ENCODE measurements at regions not wholly inside any gene's neighbourhood (a gene's known extent, or its start where the extent isn't known, plus 50 kb on each side); places are given as distances from the start of the nearest gene placed in this dataset.

GRCh38 chr6:170083236-170084051, 207.4 kb downstream of the DLL1 start:
- no peak for DNase-seq (ENCODE audit: low read depth)

DNA sequence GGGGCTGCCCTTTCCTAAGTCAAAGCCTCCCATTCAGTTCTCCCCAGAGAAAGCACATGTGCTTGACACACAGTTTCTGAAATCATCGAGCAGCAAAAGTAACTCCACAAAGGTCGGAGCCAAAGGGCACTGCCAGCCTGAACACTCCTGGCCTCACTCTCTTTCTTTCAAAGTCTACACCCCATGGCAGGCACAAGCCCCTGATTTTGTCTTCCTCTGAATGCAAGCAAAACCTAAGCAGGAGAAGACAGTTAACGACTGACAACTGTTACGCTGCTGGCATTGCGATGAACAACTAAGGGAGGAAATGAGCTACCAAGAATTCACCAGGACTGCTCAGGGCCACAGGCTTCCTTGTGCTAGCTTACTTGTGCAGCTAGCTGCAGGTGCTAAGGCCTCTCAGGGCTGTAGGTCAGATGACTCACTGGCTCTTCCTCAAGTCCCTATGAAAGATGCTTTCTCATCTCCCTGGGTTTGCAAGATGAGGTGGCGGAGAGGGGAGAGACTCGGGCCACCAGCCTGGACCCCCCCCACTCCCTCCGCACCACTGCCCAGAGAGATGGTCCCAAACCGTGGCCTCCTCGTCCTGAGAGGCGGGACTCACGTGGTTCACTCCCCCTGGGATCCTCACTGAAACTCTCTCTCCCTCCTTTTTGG, 208.2 kb downstream of the DLL1 start:
- no peak for DNase-seq (ENCODE audit: low read depth)

- no peak for DNase-seq (ENCODE audit: low read depth)
Observed at GRCh38 chr6:170082067-170082466, 208.8 kb downstream of the DLL1 start.

GRCh38 chr6:170081556-170081955, 209.3 kb downstream of the DLL1 start:
- no peak for DNase-seq (ENCODE audit: low read depth)

- no peak for DNase-seq (ENCODE audit: low read depth)
Observed at GRCh38 chr6:170080828-170081371, 210.0 kb downstream of the DLL1 start.

- no peak for DNase-seq (ENCODE audit: low read depth)
Observed at GRCh38 chr6:170080169-170080827, 210.6 kb downstream of the DLL1 start.

DNA sequence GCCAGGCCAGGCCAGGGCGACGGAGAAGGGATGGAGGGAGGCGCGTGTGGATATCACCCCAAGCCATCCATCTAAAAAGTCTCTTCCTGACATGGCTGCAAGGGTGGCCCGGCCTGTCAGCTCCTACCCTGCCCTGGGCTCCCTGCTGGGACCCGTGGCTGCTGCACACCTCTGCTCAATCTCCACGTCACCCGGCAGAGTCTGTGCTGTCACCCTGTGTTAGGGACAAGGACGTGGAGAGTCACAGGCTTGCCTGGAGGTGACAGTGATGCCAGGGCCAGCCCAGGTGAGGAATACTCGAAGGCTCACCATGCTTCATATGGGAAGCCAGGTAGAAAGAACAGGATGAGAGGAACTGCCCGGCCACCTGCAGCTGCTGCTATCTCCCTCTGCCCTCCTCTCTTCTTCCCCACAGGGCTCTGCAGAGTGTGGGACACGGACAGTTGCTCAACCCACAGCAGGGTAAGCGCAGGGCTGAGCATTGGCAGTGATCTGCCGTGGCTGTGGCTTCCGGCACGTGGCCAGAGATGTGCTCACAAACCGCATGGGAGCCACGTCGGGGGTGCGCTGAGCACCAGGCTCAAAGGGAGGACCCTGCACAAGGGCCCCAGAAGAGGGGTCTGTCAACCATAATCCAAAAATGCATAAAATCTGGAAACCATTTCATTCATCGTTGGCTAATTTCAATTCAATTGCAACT, 214.3 kb downstream of the DLL1 start:
- DNase-seq (ENCODE audit: low read depth): no peak

DNA sequence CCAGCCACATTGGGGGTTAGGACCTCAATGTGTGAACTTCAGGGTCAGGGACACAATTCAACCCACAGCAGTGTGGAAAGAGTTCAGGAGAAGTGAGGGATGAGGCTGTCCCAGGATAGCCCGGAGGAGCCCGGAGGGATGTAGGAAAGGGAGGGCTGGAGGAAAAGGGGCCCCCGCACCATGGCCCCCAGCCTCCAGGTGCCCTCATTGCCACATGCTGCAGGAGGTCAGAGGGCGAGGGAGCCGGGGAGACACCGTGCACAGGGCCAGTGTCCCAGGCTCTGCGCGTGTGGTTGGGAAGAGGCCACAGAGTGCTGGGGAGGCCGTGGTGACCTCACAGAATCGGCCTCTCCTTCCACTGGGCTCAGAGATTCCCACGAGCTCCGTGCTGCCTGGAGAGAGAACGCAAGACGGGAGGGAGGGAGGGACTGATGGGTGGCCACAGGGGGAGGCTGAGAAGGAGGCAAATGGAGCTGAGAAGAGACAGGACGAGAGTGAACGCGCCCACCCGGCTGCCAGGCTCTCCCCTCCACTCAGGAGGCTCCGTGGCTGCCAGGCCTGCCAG, 215.1 kb downstream of the DLL1 start:
- no peak for DNase-seq (ENCODE audit: low read depth)

GRCh38 chr6:170074907-170075306, 216.0 kb downstream of the DLL1 start:
- DNase-seq (ENCODE audit: low read depth): no peak

DNA sequence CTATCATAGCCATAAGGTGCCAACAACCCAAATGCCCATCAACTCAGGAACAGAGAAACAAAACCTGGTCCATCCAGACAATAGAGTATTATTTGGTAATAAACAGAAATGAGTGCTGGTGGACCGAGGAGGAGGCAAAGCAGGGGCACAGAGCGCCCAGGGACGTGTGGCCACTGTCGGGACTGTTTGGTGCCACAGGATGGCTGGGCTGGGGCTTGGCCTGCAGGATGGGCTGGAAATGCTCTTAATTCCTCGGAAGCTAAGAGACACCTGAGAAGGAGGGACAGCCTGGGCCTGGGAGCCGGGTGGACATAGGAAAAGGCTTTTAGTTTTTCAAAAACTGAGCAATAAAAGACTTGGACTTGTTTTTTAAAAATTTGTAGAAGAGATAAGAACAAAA, 216.4 kb downstream of the DLL1 start:
- DNase-seq (ENCODE audit: low read depth): no peak

DNA sequence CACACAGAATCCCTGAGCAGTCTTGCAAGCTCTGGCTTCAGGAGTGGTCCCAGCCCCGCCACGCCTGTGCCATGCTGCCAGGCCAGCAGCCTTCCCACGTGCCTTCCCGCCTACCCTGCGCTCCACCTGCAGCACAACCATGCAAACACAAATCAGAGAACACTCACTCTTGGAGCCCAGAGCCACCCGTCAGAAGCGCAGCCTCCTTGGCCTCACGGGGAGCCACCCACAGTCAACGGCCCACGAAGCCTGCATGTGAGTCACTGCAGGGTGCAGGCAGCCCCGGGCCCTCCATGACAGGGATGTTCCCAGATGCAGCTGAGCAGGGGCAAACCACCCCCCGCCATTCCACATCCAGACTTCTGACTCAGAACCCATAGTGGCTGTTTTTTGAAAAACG, 217.0 kb downstream of the DLL1 start:
- DNase-seq (ENCODE audit: low read depth): no peak

DNA sequence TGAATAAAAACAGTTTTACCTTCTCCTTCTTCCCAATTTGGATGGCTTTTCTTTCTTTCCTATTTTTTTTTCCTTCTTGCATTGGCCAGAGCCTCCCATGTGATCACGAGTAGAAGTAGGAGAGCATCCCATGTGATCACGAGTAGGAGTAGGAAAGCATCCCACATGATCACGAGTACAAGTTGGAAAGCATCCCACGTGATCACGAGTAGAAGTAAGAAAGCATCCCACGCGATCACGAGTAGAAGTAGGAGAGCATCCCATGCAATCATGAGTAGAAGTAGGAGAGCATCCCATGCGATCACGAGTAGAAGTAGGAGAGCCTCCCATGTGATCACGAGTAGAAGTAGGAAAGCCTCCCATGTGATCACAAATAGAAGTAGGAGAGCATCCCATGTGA, 218.6 kb downstream of the DLL1 start:
- no peak for DNase-seq (ENCODE audit: low read depth)

- no peak for DNase-seq (ENCODE audit: low read depth)
Observed at GRCh38 chr6:170069611-170070010, 221.3 kb downstream of the DLL1 start.

- DNase-seq (ENCODE audit: low read depth): no peak
Observed at GRCh38 chr6:170068496-170068895, 222.4 kb downstream of the DLL1 start.

- DNase-seq (ENCODE audit: low read depth): no peak
Observed at GRCh38 chr6:170067923-170068360, 222.9 kb downstream of the DLL1 start.

GRCh38 chr6:170067181-170067641, 223.7 kb downstream of the DLL1 start:
- DNase-seq (ENCODE audit: low read depth): no peak

- DNase-seq (ENCODE audit: low read depth): no peak
Observed at GRCh38 chr6:170066679-170067078, 224.2 kb downstream of the DLL1 start.

GRCh38 chr6:170063851-170064602, 226.9 kb downstream of the DLL1 start:
- no peak for DNase-seq (ENCODE audit: low read depth)

DNA sequence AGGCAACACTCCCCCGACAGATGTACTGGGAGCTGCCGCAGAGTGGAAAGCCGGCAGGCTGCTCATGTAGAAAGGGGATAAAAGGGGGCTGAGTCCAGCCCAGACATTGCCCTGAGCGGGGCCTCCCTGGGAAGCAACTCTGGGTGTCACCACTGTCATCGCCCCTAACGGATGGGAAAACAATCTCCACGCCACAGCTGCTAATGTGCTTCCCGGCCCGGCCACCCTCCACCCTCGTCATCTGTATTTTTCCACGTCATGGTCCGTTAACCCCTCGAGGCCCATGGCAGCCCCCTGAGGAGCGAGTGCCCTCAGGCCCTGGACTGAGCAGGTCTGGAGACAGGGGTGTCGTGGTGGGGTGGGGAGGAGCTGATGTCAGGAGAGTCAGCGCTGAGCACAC, 227.4 kb downstream of the DLL1 start:
- no peak for DNase-seq (ENCODE audit: low read depth)

- DNase-seq (ENCODE audit: low read depth): no peak
Observed at GRCh38 chr6:170062915-170063241, 228.0 kb downstream of the DLL1 start.

Data from stimulated activated CD8-positive, alpha-beta memory T cell treated with anti-CD3 and anti-CD28 coated beads, Interleukin-12 subunit alpha, Interleukin-12 subunit beta, amount 100 ng/mL, for 4 hours (primary cell).